Neural progenitor cell (in vitro differentiated cells): ENCODE measurements at regions not wholly inside any gene's neighbourhood (a gene's known extent, or its start where the extent isn't known, plus 50 kb on each side); places are given as distances from the start of the nearest gene placed in this dataset.

ENCODE experiments used
- DNase-seq: peaks from one replicate; pipeline ENCODE4 v3.0.0-alpha.2; 2016; ENCODE audit warnings: low spot score
- H2AFZ ChIP-seq: fragments of 200-600 bp; sonication (generic); replicated peaks from 2 replicates; pipeline ENCODE4 v1.6.1; 2016; ENCODE audit warnings: antibody characterized with exemption
- H3F3A ChIP-seq: fragments of 200-600 bp; sonication (generic); 2 replicates; pipeline ENCODE4 v1.6.1; 2016; ENCODE audit warnings: antibody characterized with exemption, low read depth
- H3K27ac ChIP-seq: fragments of 200-600 bp; sonication (generic); 2 replicates; pipeline ENCODE4 v1.5.1; 2016; ENCODE audit warnings: mild to moderate bottlenecking
- H3K27me3 ChIP-seq: fragments of 200-600 bp; sonication (generic); 2 replicates; pipeline ENCODE4 v1.6.1; 2016; ENCODE audit warnings: mild to moderate bottlenecking, moderate library complexity
- H3K36me3 ChIP-seq: fragments of 200-600 bp; sonication (generic); 2 replicates; pipeline ENCODE4 v1.5.1; 2016
- H3K4me1 ChIP-seq: fragments of 200-600 bp; sonication (generic); 2 replicates; pipeline ENCODE4 v1.6.1; 2016; ENCODE audit warnings: mixed run types
- H3K4me2 ChIP-seq: fragments of 200-600 bp; sonication (generic); 2 replicates; pipeline ENCODE4 v1.6.1; 2016
- H3K4me3 ChIP-seq: fragments of 200-600 bp; sonication (generic); 2 replicates; pipeline ENCODE4 v1.5.1; 2016
- H3K79me2 ChIP-seq: fragments of 200-600 bp; sonication (generic); 2 replicates; pipeline ENCODE4 v1.6.1; 2016; ENCODE audit warnings: low read depth
- H3K9ac ChIP-seq: fragments of 200-600 bp; sonication (generic); 2 replicates; pipeline ENCODE4 v1.6.1; 2016
- H3K9me3 ChIP-seq: fragments of 200-600 bp; sonication (generic); 2 replicates; pipeline ENCODE4 v1.5.1; 2016; ENCODE audit warnings: low read depth
- H4K20me1 ChIP-seq: fragments of 200-600 bp; sonication (generic); 2 replicates; pipeline ENCODE4 v1.6.1; 2016; ENCODE audit warnings: low read depth
- H3K27ac Mint-ChIP-seq: 3 replicates; pipeline ENCODE4 v1.8.0; 2021; ENCODE audit warnings: mixed read lengths
- H3K27me3 Mint-ChIP-seq: 2 replicates; pipeline ENCODE4 v1.8.0; 2022; ENCODE audit warnings: low read depth, mild to moderate bottlenecking, inconsistent platforms, moderate library complexity, mixed read lengths; ENCODE audit not compliant: insufficient read depth
- H3K36me3 Mint-ChIP-seq: 3 replicates; pipeline ENCODE4 v1.8.0; 2021; ENCODE audit warnings: mixed read lengths
- H3K4me1 Mint-ChIP-seq: 3 replicates; pipeline ENCODE4 v1.8.0; 2021; ENCODE audit warnings: mixed read lengths
- H3K4me3 Mint-ChIP-seq: 3 replicates; pipeline ENCODE4 v1.8.0; 2021; ENCODE audit warnings: mild to moderate bottlenecking, moderate library complexity, mixed read lengths
- H3K9me3 Mint-ChIP-seq: 3 replicates; pipeline ENCODE4 v1.8.0; 2020; ENCODE audit warnings: mixed read lengths
- CTCF ChIP-seq: fragments of 200-600 bp; sonication (generic); IDR thresholded peaks from 2 replicates; pipeline ENCODE4 v1.5.1; 2017; ENCODE audit warnings: antibody characterized with exemption, mild to moderate bottlenecking
- EZH2 ChIP-seq: fragments of 200-600 bp; sonication (generic); IDR thresholded peaks from 2 replicates; pipeline ENCODE4 v1.6.1; 2017; ENCODE audit warnings: antibody characterized with exemption, mild to moderate bottlenecking, moderate library complexity
- EZH2phosphoT487 ChIP-seq: fragments of 200-600 bp; sonication (generic); IDR thresholded peaks from 2 replicates; pipeline ENCODE4 v1.6.1; 2017; ENCODE audit warnings: antibody characterized with exemption

DNA sequence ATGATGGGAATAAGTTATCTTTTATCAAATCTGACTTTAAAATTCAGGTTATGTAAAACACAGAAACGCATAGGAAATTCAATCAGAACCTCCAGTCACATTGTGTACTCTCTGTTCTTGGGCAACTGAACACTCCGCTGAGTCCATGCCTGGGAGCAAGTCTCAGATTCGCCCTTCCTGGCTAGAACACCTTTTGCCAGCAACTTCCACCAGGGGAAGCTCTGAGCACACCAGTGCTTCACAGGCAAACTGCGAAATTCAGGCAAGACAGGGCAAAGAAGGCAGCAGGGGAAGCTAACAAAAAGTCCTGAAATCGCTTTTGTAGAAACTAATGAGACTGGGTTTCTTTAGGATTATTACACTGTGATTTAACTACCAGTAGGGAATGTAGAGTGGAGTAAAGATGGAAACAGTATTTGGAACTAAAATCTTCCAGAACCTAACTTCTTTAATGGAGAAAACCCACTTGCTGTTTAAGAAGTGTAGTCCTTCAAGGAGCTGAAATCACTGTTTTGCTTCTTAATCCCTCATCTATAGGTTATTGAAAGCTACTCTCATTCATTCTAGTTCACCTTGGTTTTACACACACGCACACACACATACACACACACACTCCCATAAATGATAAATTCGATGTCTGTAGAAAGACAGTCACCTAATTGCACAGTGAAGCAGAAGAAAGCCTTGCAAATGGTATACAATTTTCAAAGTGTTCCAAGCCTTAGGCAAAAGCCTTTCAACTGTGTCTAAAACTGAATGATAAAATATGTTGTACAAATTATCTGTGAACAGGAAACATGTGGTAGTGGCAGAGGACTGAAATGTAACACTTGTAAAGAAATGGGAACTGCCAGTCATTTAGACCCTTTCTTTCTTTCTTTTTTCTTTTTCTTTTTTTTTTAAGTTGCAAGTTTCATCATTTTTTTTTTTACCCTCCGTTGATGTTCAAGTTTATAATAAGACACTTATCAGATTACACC is 214.5 kb downstream of the TMEM182 start:
- Histone ChIP-seq H3K9me3 (no peaks in the 10 kb centered on the region), H3K79me2 (no peaks in the 10 kb centered on the region), H3K4me1 (peaks cover 21% of the 10 kb centered on the region), H3K4me3 (no peak overlapping the region), H4K20me1 (no peaks in the 10 kb centered on the region), H3K27ac (no peak overlapping the region), H2AFZ (peak overlapping the region; percentile 59), H3F3A (no peaks in the 10 kb centered on the region), H3K36me3 (no peaks in the 10 kb centered on the region), H3K27me3 (no peaks in the 10 kb centered on the region), H3K9ac (no peak overlapping the region), H3K4me2 (no peak overlapping the region)
- Mint-ChIP-seq H3K4me3 (no peak overlapping the region), H3K36me3 (no peaks in the 10 kb centered on the region), H3K4me1 (peaks cover 15% of the 10 kb centered on the region), H3K27ac (peak overlapping the region; percentile 18), H3K9me3 (no peaks in the 10 kb centered on the region), H3K27me3 (no peaks in the 10 kb centered on the region)
- peak; percentile 81 for TF ChIP-seq CTCF
- TF ChIP-seq EZH2 = no peak
- peak; percentile 83 for DNase-seq

- no peak overlapping the region for H3K27ac Mint-ChIP-seq
- Histone ChIP-seq H3K9ac (no peak overlapping the region), H3K9me3 (no peaks in the 10 kb centered on the region), H3K36me3 (no peaks in the 10 kb centered on the region), H3K27ac (no peak overlapping the region), H3K4me2 (no peak overlapping the region), H3K79me2 (no peaks in the 10 kb centered on the region), H4K20me1 (no peaks in the 10 kb centered on the region), H3K27me3 (no peaks in the 10 kb centered on the region), H3F3A (no peaks in the 10 kb centered on the region), H2AFZ (no peak overlapping the region), H3K4me3 (no peak overlapping the region), H3K4me1 (peaks cover 21% of the 10 kb centered on the region)
- H3K4me3 Mint-ChIP-seq = no peak overlapping the region
- no peaks in the 10 kb centered on the region for H3K36me3 Mint-ChIP-seq
- no peaks in the 10 kb centered on the region for H3K27me3 Mint-ChIP-seq
- no peak for TF ChIP-seq CTCF
- no peak for TF ChIP-seq EZH2
- no peak for TF ChIP-seq EZH2phosphoT487
- H3K4me1 Mint-ChIP-seq = peaks cover 15% of the 10 kb centered on the region
- H3K9me3 Mint-ChIP-seq = no peaks in the 10 kb centered on the region
- no peak for DNase-seq
These were observed 215.7 kb downstream of the TMEM182 start for GRCh38 chr2:102977426-102978090.

GRCh38 chr2:102978091-102978490 is 216.3 kb downstream of the TMEM182 start:
- Mint-ChIP-seq H3K9me3 (no peaks in the 10 kb centered on the region), H3K27me3 (no peaks in the 10 kb centered on the region), H3K4me1 (peaks cover 15% of the 10 kb centered on the region), H3K36me3 (no peaks in the 10 kb centered on the region), H3K27ac (no peak overlapping the region), H3K4me3 (no peak overlapping the region)
- Histone ChIP-seq H3K79me2 (no peaks in the 10 kb centered on the region), H3K27me3 (no peaks in the 10 kb centered on the region), H3K4me3 (no peak overlapping the region), H3F3A (no peaks in the 10 kb centered on the region), H4K20me1 (no peaks in the 10 kb centered on the region), H3K9ac (no peak overlapping the region), H3K9me3 (no peaks in the 10 kb centered on the region), H3K27ac (no peak overlapping the region), H2AFZ (no peak overlapping the region), H3K36me3 (no peaks in the 10 kb centered on the region), H3K4me2 (no peak overlapping the region), H3K4me1 (peaks cover 21% of the 10 kb centered on the region)
- TF ChIP-seq CTCF (no peak), EZH2 (no peak), EZH2phosphoT487 (no peak)
- DNase-seq = no peak
